Smooth muscle cell (in vitro differentiated cells): ENCODE measurements at regions not wholly inside any gene's neighbourhood (a gene's known extent, or its start where the extent isn't known, plus 50 kb on each side); places are given as distances from the start of the nearest gene placed in this dataset.

Experiments used
- DNase-seq: peaks from one replicate; lab custom pipeline; 2025; ENCODE audit not compliant: unreplicated experiment; lab: John Stamatoyannopoulos, UW
- H2AFZ ChIP-seq: fragments of 200-600 bp; sonication (generic); 2 replicates; pipeline ENCODE4 v1.6.0; 2016; ENCODE audit warnings: antibody characterized with exemption, low read depth, mild to moderate bottlenecking
- H3F3A ChIP-seq: fragments of 200-600 bp; sonication (generic); 2 replicates; pipeline ENCODE4 v1.6.0; 2017; ENCODE audit warnings: antibody characterized with exemption, low read depth
- H3K27ac ChIP-seq: fragments of 200-600 bp; sonication (generic); 2 replicates; pipeline ENCODE4 v1.5.1; 2016; ENCODE audit warnings: low read depth, mild to moderate bottlenecking
- H3K27me3 ChIP-seq: fragments of 200-600 bp; sonication (generic); 2 replicates; pipeline ENCODE4 v1.6.1; 2016; ENCODE audit warnings: low read depth, mild to moderate bottlenecking
- H3K36me3 ChIP-seq: fragments of 200-600 bp; sonication (generic); 2 replicates; pipeline ENCODE4 v1.5.1; 2016; ENCODE audit warnings: low read depth
- H3K4me1 ChIP-seq: fragments of 200-600 bp; sonication (generic); 2 replicates; pipeline ENCODE4 v1.5.1; 2016; ENCODE audit warnings: low read depth
- H3K4me2 ChIP-seq: fragments of 200-600 bp; sonication (generic); 2 replicates; pipeline ENCODE4 v1.6.0; 2016; ENCODE audit warnings: mild to moderate bottlenecking
- H3K4me3 ChIP-seq: fragments of 200-600 bp; sonication (generic); 2 replicates; pipeline ENCODE4 v1.5.1; 2016; ENCODE audit warnings: mild to moderate bottlenecking
- H3K79me2 ChIP-seq: fragments of 200-600 bp; sonication (generic); 2 replicates; pipeline ENCODE4 v1.6.0; 2016; ENCODE audit warnings: low read depth, mild to moderate bottlenecking
- H3K9ac ChIP-seq: fragments of 200-600 bp; sonication (generic); 2 replicates; pipeline ENCODE4 v1.6.0; 2016; ENCODE audit warnings: low read depth
- H3K9me3 ChIP-seq: fragments of 200-600 bp; sonication (generic); replicated peaks from 2 replicates; pipeline ENCODE4 v1.5.1; 2016; ENCODE audit warnings: low read depth
- H4K20me1 ChIP-seq: fragments of 200-600 bp; sonication (generic); 2 replicates; pipeline ENCODE4 v1.6.0; 2016; ENCODE audit warnings: low read depth
- WGBS: methylation state at CpG from one replicate; pipeline ENCODE4 v1.1.7; 2016; ENCODE audit warnings: low lambda C conversion rate; 5-methylcytosine and 5-hydroxymethylcytosine counted together
- TF ChIP-seq, protein P1 (sequence below): fragments of 200-600 bp; sonication (generic); IDR thresholded peaks from 2 replicates; pipeline ENCODE4 v1.5.1; 2017; ENCODE audit warnings: borderline replicate concordance, mild to moderate bottlenecking, antibody characterized with exemption; ENCODE audit not compliant: insufficient read depth, poor library complexity, severe bottlenecking

DNA sequence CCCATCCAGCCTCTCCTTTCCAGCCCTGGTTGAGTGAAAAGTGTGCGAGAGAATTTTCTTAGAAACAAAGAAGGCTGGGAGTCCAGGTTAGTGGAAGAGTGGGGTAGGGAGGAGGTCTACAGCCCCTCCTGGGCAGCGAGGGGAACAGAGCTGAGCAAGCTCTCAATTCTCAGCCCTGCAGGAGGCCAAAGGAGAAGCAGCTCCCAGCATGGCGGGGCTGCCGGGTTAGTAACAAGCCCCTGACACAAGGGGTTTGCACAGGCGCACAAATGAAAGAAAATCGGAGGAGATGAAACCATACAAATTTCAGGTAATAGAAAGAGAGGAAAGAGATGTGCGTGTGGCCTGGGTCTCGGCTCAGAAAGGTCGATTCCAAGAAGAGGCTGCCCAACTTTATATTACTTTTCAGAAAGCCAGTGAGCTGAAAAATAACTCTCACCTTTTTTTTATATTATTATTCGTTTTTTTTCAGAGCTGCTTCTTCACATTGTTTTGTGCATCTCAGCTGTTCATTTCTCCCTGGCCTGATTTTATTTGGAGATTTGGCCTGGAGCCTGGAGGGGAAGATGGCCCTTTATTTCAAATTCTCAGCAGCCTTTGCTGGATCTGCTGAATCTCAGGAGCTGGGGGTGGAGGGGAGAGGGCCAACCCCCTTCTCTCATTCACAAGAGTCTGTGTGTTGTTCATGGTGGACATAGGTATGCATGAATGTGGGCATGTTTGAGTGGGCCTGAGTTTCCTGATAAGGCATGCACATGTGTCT lies 583.2 kb downstream of the BUD13 start:
- Histone ChIP-seq H3K27ac (no peak overlapping the region), H3K27me3 (no peaks in the 10 kb centered on the region), H3K36me3 (no peaks in the 10 kb centered on the region), H3K4me1 (peaks cover 16% of the 10 kb centered on the region), H3K4me2 (no peak overlapping the region), H3F3A (peaks cover 7% of the 10 kb centered on the region), H4K20me1 (no peaks in the 10 kb centered on the region), H3K79me2 (no peaks in the 10 kb centered on the region), H3K9ac (no peak overlapping the region), H2AFZ (no peak overlapping the region), H3K4me3 (no peak overlapping the region), H3K9me3 (no peaks in the 10 kb centered on the region)
- TF ChIP-seq, protein P1, sequence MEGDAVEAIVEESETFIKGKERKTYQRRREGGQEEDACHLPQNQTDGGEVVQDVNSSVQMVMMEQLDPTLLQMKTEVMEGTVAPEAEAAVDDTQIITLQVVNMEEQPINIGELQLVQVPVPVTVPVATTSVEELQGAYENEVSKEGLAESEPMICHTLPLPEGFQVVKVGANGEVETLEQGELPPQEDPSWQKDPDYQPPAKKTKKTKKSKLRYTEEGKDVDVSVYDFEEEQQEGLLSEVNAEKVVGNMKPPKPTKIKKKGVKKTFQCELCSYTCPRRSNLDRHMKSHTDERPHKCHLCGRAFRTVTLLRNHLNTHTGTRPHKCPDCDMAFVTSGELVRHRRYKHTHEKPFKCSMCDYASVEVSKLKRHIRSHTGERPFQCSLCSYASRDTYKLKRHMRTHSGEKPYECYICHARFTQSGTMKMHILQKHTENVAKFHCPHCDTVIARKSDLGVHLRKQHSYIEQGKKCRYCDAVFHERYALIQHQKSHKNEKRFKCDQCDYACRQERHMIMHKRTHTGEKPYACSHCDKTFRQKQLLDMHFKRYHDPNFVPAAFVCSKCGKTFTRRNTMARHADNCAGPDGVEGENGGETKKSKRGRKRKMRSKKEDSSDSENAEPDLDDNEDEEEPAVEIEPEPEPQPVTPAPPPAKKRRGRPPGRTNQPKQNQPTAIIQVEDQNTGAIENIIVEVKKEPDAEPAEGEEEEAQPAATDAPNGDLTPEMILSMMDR = no peak
- DNase-seq = no peak
- 75% methylated on average over 10 of the region's 10 CpGs for WGBS

DNA sequence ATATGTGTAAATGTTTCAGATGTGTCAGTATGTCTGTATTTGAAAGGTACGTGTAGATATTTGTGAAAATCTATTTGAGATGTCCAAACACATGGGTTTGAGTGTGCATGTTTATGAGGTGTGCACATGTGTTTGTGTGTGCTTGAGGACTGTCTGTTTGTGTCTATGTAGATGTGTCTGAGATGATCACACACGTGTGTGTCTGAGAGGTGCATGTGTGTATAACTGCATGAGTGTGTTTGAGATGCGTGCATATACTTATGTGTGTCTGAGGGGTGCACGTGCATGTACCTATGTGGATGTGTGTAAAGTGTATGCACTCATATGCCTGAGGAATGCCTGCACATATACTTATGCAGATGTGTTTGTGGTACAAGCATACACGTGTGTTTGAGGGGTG lies 584.4 kb downstream of the BUD13 start:
- no peak overlapping the region for H3K4me2 ChIP-seq
- no peak overlapping the region for H3K9ac ChIP-seq
- H3K4me3 ChIP-seq = no peak overlapping the region
- H2AFZ ChIP-seq = no peak overlapping the region
- TF ChIP-seq, protein P1 = no peak
- WGBS = 91% methylated on average over 5 of the region's 5 CpGs
- no peaks in the 10 kb centered on the region for H3K9me3 ChIP-seq
- no peaks in the 10 kb centered on the region for H4K20me1 ChIP-seq
- no peak for DNase-seq
- no peaks in the 10 kb centered on the region for H3K36me3 ChIP-seq
- H3K79me2 ChIP-seq = no peaks in the 10 kb centered on the region
- H3K4me1 ChIP-seq = peaks cover 10% of the 10 kb centered on the region
- no peaks in the 10 kb centered on the region for H3K27me3 ChIP-seq
- H3K27ac ChIP-seq = no peak overlapping the region
- H3F3A ChIP-seq = peaks cover 4% of the 10 kb centered on the region

DNA sequence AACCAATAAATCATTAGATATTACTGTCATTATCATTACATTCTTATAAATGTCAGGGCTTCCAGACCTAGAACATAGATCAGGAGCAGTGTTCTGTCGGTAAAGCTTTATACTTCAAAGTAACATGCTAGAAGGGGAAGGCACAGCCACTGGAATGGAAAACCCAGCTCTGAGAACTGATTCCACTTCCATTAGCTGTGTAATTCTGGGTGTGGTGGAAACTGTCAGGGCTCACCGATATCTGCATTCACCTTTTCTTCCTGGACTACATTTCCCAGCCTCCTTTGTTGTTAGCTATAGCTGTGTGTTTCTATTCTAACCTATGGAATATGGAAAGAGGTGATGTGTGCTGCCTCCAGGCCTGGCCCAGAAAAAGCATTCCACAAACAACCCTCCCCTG lies 585.8 kb downstream of the BUD13 start:
- H3F3A ChIP-seq = peaks cover under 1% of the 10 kb centered on the region
- no peak overlapping the region for H3K27ac ChIP-seq
- DNase-seq = no peak
- no peak overlapping the region for H3K4me2 ChIP-seq
- H4K20me1 ChIP-seq = no peaks in the 10 kb centered on the region
- no peaks in the 10 kb centered on the region for H3K9me3 ChIP-seq
- TF ChIP-seq, protein P1 = no peak
- H3K9ac ChIP-seq = no peak overlapping the region
- H3K36me3 ChIP-seq = no peaks in the 10 kb centered on the region
- H3K27me3 ChIP-seq = no peaks in the 10 kb centered on the region
- no peaks in the 10 kb centered on the region for H3K79me2 ChIP-seq
- H2AFZ ChIP-seq = no peak overlapping the region
- H3K4me3 ChIP-seq = no peak overlapping the region
- WGBS = 75% methylated on average over 2 of the region's 2 CpGs
- peaks cover 5% of the 10 kb centered on the region for H3K4me1 ChIP-seq

DNA sequence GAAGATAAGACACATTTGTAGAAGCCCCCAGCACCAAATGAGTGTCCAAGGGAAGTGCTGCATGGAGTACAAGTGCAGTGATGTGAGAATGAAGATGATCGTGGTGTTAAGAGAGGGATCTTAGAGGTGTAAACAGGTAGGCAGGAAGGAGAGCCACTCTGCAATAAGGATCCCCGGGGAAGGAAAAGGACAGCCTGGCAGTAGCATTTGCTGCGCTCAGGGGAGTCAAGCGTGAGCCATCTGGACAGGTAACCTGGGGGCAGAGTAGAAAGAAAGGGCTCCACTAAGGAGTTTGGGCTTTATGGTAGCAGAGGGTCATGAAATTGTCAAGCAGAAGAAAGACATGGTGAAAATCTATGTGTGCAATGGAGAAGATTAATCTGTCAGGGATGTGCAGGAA lies 587.2 kb downstream of the BUD13 start:
- Histone ChIP-seq H3F3A (no peaks in the 10 kb centered on the region), H3K4me1 (peaks cover 6% of the 10 kb centered on the region), H3K4me2 (no peak overlapping the region), H3K4me3 (no peak overlapping the region), H3K27me3 (no peaks in the 10 kb centered on the region), H2AFZ (no peak overlapping the region), H3K27ac (no peak overlapping the region), H3K36me3 (no peaks in the 10 kb centered on the region), H3K9me3 (no peaks in the 10 kb centered on the region), H3K9ac (no peak overlapping the region), H4K20me1 (no peaks in the 10 kb centered on the region), H3K79me2 (no peaks in the 10 kb centered on the region)
- 95% methylated on average over 4 of the region's 4 CpGs for WGBS
- no peak for DNase-seq
- TF ChIP-seq, protein P1 = no peak
